ENCODE measurements at regions not wholly inside any gene's neighbourhood (a gene's known extent, or its start where the extent isn't known, plus 50 kb on each side); places are given as distances from the start of the nearest gene placed in this dataset.
A peak's percentile ranks its signal among the peaks of the same experiment; 100 is the strongest.
"Not testable (repeated sequence)": the region's sequence is repeated elsewhere in the genome, so short reads cannot be mapped to it uniquely, and the experiment has no call there.

DNA sequence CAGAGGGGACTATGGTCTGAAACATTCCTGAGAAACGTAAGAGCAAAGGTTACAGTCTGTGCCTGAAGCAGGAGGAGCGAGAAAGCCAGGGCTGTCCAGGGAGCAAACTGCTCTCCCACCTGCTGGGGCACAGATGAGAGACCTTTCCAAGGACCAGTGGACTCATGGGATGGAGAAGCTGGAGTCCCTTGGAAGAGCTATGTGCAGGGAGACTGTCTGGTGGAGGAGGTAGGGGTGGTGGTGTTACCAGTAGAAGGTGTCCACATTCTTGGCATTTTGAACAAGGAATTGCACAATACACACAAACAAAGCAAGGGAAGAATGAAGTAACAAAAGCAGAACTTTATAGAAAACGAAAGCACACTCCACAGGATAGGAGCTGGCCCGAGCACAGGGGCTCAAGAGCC is 97.9 kb upstream of the CYRIA start:
- TF ChIP-seq POLR2A (IDR thresholded peaks at IDR 0.05; ENCODE audit: extremely low read depth, insufficient read length) (no peak), MYC (IDR thresholded peaks at IDR 0.05; ENCODE audit: low read depth, low read length) (no peak), CTCF (IDR thresholded peaks at IDR 0.05; ENCODE audit: low read depth, low read length) (no peak), MAX (IDR thresholded peaks at IDR 0.05; ENCODE audit: low read depth, low read length) (no peak)
- DNase-seq (ENCODE audit: low read depth) = peak; percentile 60

GRCh38 chr2:16763056-16763455 is 97.4 kb upstream of the CYRIA start:
- no peak overlapping the region for H3K4me3 ChIP-seq (ENCODE audit: low read depth, low read length)
- no peak for DNase-seq (ENCODE audit: low read depth)
- no peak for TF ChIP-seq CTCF (IDR thresholded peaks at IDR 0.05; ENCODE audit: low read depth, low read length)
- TF ChIP-seq MYC (IDR thresholded peaks at IDR 0.05; ENCODE audit: low read depth, low read length) = no peak
- TF ChIP-seq MAX (IDR thresholded peaks at IDR 0.05; ENCODE audit: low read depth, low read length) = no peak
- TF ChIP-seq POLR2A (IDR thresholded peaks at IDR 0.05; ENCODE audit: extremely low read depth, insufficient read length) = no peak

More for the DNA sequence above, 97.9 kb upstream of the CYRIA start:
- H3K4me3 ChIP-seq (ENCODE audit: low read depth, low read length) = no peak overlapping the region

- TF ChIP-seq MYC (IDR thresholded peaks at IDR 0.05; ENCODE audit: low read depth, low read length) = no peak
- TF ChIP-seq POLR2A (IDR thresholded peaks at IDR 0.05; ENCODE audit: extremely low read depth, insufficient read length) = no peak
- no peak for TF ChIP-seq MAX (IDR thresholded peaks at IDR 0.05; ENCODE audit: low read depth, low read length)
- no peak for TF ChIP-seq CTCF (IDR thresholded peaks at IDR 0.05; ENCODE audit: low read depth, low read length)
- DNase-seq (ENCODE audit: low read depth) = no peak
- H3K4me3 ChIP-seq (ENCODE audit: low read depth, low read length) = no peak overlapping the region
These were observed 94.8 kb upstream of the CYRIA start for GRCh38 chr2:16760426-16760825.

GRCh38 chr2:16756831-16757644 is 91.4 kb upstream of the CYRIA start:
- TF ChIP-seq CTCF (IDR thresholded peaks at IDR 0.05; ENCODE audit: low read depth, low read length) = peak; percentile 76
- 0 out of 2 replicates have a peak, but pooled peaks have one; percentile 2 for TF ChIP-seq MAX (IDR thresholded peaks at IDR 0.05; ENCODE audit: low read depth, low read length)
- no peak for TF ChIP-seq MYC (IDR thresholded peaks at IDR 0.05; ENCODE audit: low read depth, low read length)
- TF ChIP-seq POLR2A (IDR thresholded peaks at IDR 0.05; ENCODE audit: extremely low read depth, insufficient read length) = no peak
- H3K4me3 ChIP-seq (ENCODE audit: low read depth, low read length) = no peak overlapping the region
- peak; percentile 85 for DNase-seq (ENCODE audit: low read depth)

DNA sequence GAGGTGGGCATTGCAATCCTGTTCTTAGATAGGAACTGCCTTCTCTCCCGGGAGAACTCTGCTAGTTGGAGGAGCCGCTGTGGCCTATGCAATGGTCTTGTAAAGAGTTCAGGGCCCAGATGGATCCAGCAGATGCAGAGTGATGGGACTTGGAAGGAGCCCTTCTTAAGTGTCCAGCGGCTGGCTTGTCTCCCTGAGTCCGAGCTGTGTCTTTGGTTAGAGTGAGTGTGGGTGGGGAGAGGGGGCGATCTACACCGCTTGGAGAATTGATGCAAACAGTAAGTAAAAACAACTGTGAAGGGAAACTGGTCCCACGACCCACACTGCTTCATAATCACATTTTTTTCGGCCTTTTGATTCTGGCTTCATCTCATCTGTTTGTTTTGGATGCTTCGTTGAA is 89.8 kb upstream of the CYRIA start:
- no peak overlapping the region for H3K4me3 ChIP-seq (ENCODE audit: low read depth, low read length)
- DNase-seq (ENCODE audit: low read depth) = no peak

GRCh38 chr2:16753025-16753424 is 87.4 kb upstream of the CYRIA start:
- not testable (repeated sequence) for H3K4me3 ChIP-seq (ENCODE audit: low read depth, low read length); DNase-seq (ENCODE audit: low read depth)

More for the DNA sequence above, 89.8 kb upstream of the CYRIA start:
- TF ChIP-seq MYC (IDR thresholded peaks at IDR 0.05; ENCODE audit: low read depth, low read length) = no peak
- no peak for TF ChIP-seq MAX (IDR thresholded peaks at IDR 0.05; ENCODE audit: low read depth, low read length)
- TF ChIP-seq POLR2A (IDR thresholded peaks at IDR 0.05; ENCODE audit: extremely low read depth, insufficient read length) = no peak
- no peak for TF ChIP-seq CTCF (IDR thresholded peaks at IDR 0.05; ENCODE audit: low read depth, low read length)

GRCh38 chr2:16750925-16751214 is 85.2 kb upstream of the CYRIA start:
- H3K4me3 ChIP-seq (ENCODE audit: low read depth, low read length); DNase-seq (ENCODE audit: low read depth): not testable (repeated sequence)
